IMR-90 (cell line): ENCODE measurements at regions not wholly inside any gene's neighbourhood (a gene's known extent, or its start where the extent isn't known, plus 50 kb on each side); places are given as distances from the start of the nearest gene placed in this dataset.

Experiments used
- ATAC-seq: fragments of 200-7000 bp; cut with Tn5 transposase; 2 replicates; pipeline ENCODE4 v1.9.1; 2020; ENCODE audit warnings: low read depth, mild to moderate bottlenecking, moderate library complexity
- BruUV-seq: library from RNA; stranded (reverse); fragments of 400-500 nt; replicated peaks from 2 replicates; lab custom pipeline; 2021; lab: Mats Ljungman, UMichigan
- CTCF ChIA-PET: fragments of 300-600 bp; formaldehyde crosslinking; extraction: SDS; loops from one replicate; lab custom pipeline; 2021; ENCODE audit warnings: antibody characterized with exemption; lab: Yijun Ruan, JAX
- POLR2A ChIA-PET: fragments of 300-600 bp; sonication (Branson Sonifier 250); formaldehyde crosslinking; loops from one replicate; lab custom pipeline; 2022; ENCODE audit warnings: antibody characterized with exemption; ENCODE audit not compliant: unreplicated experiment; lab: Charles Lee
- DNase-seq: peaks from one replicate; pipeline ENCODE4 v3.0.0; 2013
- H2AFZ ChIP-seq: replicated peaks from 2 replicates; pipeline ENCODE3; 2013; ENCODE audit warnings: low read length, mild to moderate bottlenecking; ENCODE audit not compliant: poor library complexity
- H2AK5ac ChIP-seq: 2 replicates; pipeline ENCODE4 v1.6.1; 2013; ENCODE audit warnings: low read depth, low read length, inconsistent platforms
- H2AK9ac ChIP-seq: replicated peaks from 2 replicates; pipeline ENCODE3; 2013; ENCODE audit warnings: mild to moderate bottlenecking, low read depth, low read length, moderate library complexity; ENCODE audit not compliant: poor library complexity
- H2BK120ac ChIP-seq: 2 replicates; pipeline ENCODE4 v1.6.1; 2013; ENCODE audit warnings: low read depth, low read length, inconsistent platforms
- H2BK15ac ChIP-seq: 3 replicates; pipeline ENCODE4 v1.6.1; 2013; ENCODE audit warnings: low read depth, low read length, inconsistent platforms
- H2BK20ac ChIP-seq: 2 replicates; pipeline ENCODE4 v1.6.1; 2013; ENCODE audit warnings: low read depth, mild to moderate bottlenecking, inconsistent platforms, low read length, moderate library complexity
- H2BK5ac ChIP-seq: 2 replicates; pipeline ENCODE4 v1.6.1; 2013; ENCODE audit warnings: mild to moderate bottlenecking, low read depth, low read length, inconsistent platforms; ENCODE audit not compliant: poor library complexity, severe bottlenecking
- H3K14ac ChIP-seq: replicated peaks from 2 replicates; pipeline ENCODE4 v1.6.1; 2013; ENCODE audit warnings: low read depth, low read length, inconsistent platforms
- H3K18ac ChIP-seq: 2 replicates; pipeline ENCODE4 v1.6.1; 2013; ENCODE audit warnings: low read depth, low read length, control low read depth
- H3K23ac ChIP-seq: 2 replicates; pipeline ENCODE4 v1.6.1; 2013; ENCODE audit warnings: low read depth, low read length, inconsistent platforms
- H3K27ac ChIP-seq: 2 replicates; pipeline ENCODE4 v1.5.1; 2013; ENCODE audit warnings: mild to moderate bottlenecking, control low read depth, low read length; ENCODE audit not compliant: insufficient read depth
- H3K27me3 ChIP-seq: 2 replicates; pipeline ENCODE4 v1.6.1; 2013; ENCODE audit warnings: low read length; ENCODE audit not compliant: control insufficient read depth, insufficient read depth
- H3K36me3 ChIP-seq: 2 replicates; pipeline ENCODE4 v1.6.1; 2013; ENCODE audit warnings: low read length, mixed read lengths; ENCODE audit not compliant: control insufficient read depth, insufficient read depth
- H3K4ac ChIP-seq: 2 replicates; pipeline ENCODE4 v1.6.1; 2013; ENCODE audit warnings: low read depth, low read length, inconsistent platforms
- H3K4me1 ChIP-seq: 2 replicates; pipeline ENCODE4 v1.6.1; 2013; ENCODE audit warnings: low read length, mixed read lengths; ENCODE audit not compliant: control insufficient read depth, insufficient read depth
- H3K4me2 ChIP-seq: 2 replicates; pipeline ENCODE4 v1.6.1; 2013; ENCODE audit warnings: low read depth, mild to moderate bottlenecking, control low read depth, low read length, moderate library complexity
- H3K4me3 ChIP-seq: 2 replicates; pipeline ENCODE4 v1.5.1; 2013; ENCODE audit warnings: low read depth, mild to moderate bottlenecking, control low read depth, low read length, moderate library complexity; ENCODE audit not compliant: insufficient read depth
- H3K56ac ChIP-seq: 2 replicates; pipeline ENCODE4 v1.6.1; 2013; ENCODE audit warnings: low read length, inconsistent platforms; ENCODE audit not compliant: insufficient read depth; ENCODE audit errors: extremely low read depth
- H3K79me1 ChIP-seq, 2 experiments: 2 replicates each; pipeline ENCODE4 v1.6.1; 2013; ENCODE audit warnings: low read length in 2 of 2, inconsistent platforms in 1 of 2, low read depth in 1 of 2
- H3K9ac ChIP-seq: 2 replicates; pipeline ENCODE4 v1.6.1; 2013; ENCODE audit warnings: low read depth, low read length, control low read depth
- H3K9me1 ChIP-seq: 2 replicates; pipeline ENCODE4 v1.6.1; 2013; ENCODE audit warnings: low read length, inconsistent platforms; ENCODE audit not compliant: insufficient read depth
- H3K9me3 ChIP-seq: 2 replicates; pipeline ENCODE4 v1.6.1; 2013; ENCODE audit warnings: low read length; ENCODE audit not compliant: control insufficient read depth, insufficient read depth
- H4K20me1 ChIP-seq: 2 replicates; pipeline ENCODE4 v1.6.1; 2013; ENCODE audit warnings: low read length, inconsistent platforms; ENCODE audit not compliant: insufficient read depth
- H4K5ac ChIP-seq: 2 replicates; pipeline ENCODE4 v1.6.1; 2013; ENCODE audit warnings: mild to moderate bottlenecking, low read depth, low read length, control low read depth
- H4K8ac ChIP-seq, 2 experiments: 2 replicates each; pipeline ENCODE4 v1.6.1; 2013; ENCODE audit warnings: low read depth in 2 of 2, low read length in 2 of 2, control low read depth in 1 of 2, inconsistent platforms in 1 of 2
- H4K91ac ChIP-seq: 2 replicates; pipeline ENCODE4 v1.6.1; 2013; ENCODE audit warnings: low read depth, low read length, inconsistent platforms; ENCODE audit not compliant: insufficient read depth
- MAZ ChIP-seq: IDR thresholded peaks from 2 replicates; pipeline ENCODE4 v1.6.1; 2012; ENCODE audit warnings: low read depth, mild to moderate bottlenecking, low read length, improper control_type of control experiment, moderate library complexity, borderline replicate concordance
- NFE2L2 ChIP-seq: fragments of 150-350 bp; IDR thresholded peaks from 2 replicates; pipeline ENCODE4 v1.6.1; 2016; ENCODE audit warnings: low read depth, mild to moderate bottlenecking, low read length
- POLR2A ChIP-seq: IDR thresholded peaks from 2 replicates; pipeline ENCODE4 v1.6.1; 2012; ENCODE audit warnings: mild to moderate bottlenecking, low read depth, low read length
- RCOR1 ChIP-seq: IDR thresholded peaks from 2 replicates; pipeline ENCODE4 v1.6.1; 2012; ENCODE audit warnings: mild to moderate bottlenecking, low read length, improper control_type of control experiment; ENCODE audit not compliant: insufficient replicate concordance
- SMC3 ChIP-seq: fragments of 150-350 bp; IDR thresholded peaks from 2 replicates; pipeline ENCODE4 v1.6.1; 2016; ENCODE audit warnings: low read depth, mild to moderate bottlenecking, antibody characterized with exemption, low read length, moderate library complexity
- WGBS, 2 experiments: methylation state at CpG; one replicate each; pipeline versions ENCODE4 v1.1.5 to v1.1.7; 2013; ENCODE audit warnings: missing lambda C conversion rate in 2 of 2; ENCODE audit not compliant: insufficient read length in 1 of 2; ENCODE audit errors: extremely low coverage in 2 of 2; 5-methylcytosine and 5-hydroxymethylcytosine counted together
- dilution Hi-C: fragments of 300-500 bp; cut with HindIII; formaldehyde crosslinking; loops from one replicate; pipeline ENCODE4 v1.14.3; 2018; ENCODE audit warnings: low sequenced_read_pairs; ENCODE audit not compliant: unreplicated experiment
- in situ Hi-C: fragments of 300-500 bp; cut with MboI; formaldehyde crosslinking; loops from 3 replicates; pipeline ENCODE4 v1.14.3; 2019; ENCODE audit warnings: low sequenced_read_pairs, inconsistent platforms, mixed read lengths
- intact Hi-C: fragments of 100-400 bp; cut with micrococcal nuclease; formaldehyde crosslinking; loops from 2 replicates; pipeline ENCODE4 v1.10.0; 2022
- TF ChIP-seq, protein P1 (sequence below): fragments of 150-350 bp; IDR thresholded peaks from 2 replicates; pipeline ENCODE4 v1.6.1; 2017; ENCODE audit warnings: mild to moderate bottlenecking, antibody characterized with exemption, low read length, low read depth

DNA sequence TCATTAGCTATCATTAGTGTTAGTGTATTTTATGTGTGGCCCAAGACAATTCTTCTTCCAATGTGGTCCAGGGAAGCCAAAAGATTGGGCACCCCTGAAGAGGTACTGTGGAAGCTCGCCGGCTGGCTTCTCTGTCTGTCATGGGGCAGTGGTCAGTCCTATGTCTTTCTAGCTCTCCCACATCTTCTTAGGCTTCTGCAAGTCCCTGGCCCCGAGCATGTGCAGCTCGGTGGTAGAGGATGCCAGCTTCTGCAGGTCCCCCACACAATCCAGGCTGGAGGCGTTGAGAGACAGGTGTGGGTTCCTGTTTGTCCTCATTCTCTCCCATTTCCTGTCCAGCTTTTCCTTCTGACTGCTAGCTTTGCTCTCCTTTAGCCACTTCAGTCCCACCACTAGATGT is 134.1 kb upstream of the NALF2 start:
- TF ChIP-seq NFE2L2: no peak
- no peak for TF ChIP-seq POLR2A
- TF ChIP-seq SMC3: no peak
- no peak for TF ChIP-seq MAZ
- TF ChIP-seq, protein P1, sequence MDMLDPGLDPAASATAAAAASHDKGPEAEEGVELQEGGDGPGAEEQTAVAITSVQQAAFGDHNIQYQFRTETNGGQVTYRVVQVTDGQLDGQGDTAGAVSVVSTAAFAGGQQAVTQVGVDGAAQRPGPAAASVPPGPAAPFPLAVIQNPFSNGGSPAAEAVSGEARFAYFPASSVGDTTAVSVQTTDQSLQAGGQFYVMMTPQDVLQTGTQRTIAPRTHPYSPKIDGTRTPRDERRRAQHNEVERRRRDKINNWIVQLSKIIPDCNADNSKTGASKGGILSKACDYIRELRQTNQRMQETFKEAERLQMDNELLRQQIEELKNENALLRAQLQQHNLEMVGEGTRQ: no peak
- no peak for TF ChIP-seq RCOR1
- no peak overlapping the region for H4K5ac ChIP-seq
- no peak overlapping the region for H2BK20ac ChIP-seq
- H2BK5ac ChIP-seq: no peak overlapping the region
- no peak overlapping the region for H3K56ac ChIP-seq
- no peak overlapping the region for H3K14ac ChIP-seq
- no peak overlapping the region for H3K4ac ChIP-seq
- H4K91ac ChIP-seq: no peak overlapping the region
- no peak overlapping the region for H3K4me3 ChIP-seq
- H2AK9ac ChIP-seq: no peak overlapping the region
- peaks cover 18% of the 10 kb centered on the region for H3K27me3 ChIP-seq
- dilution Hi-C loops (no loop called here), intact Hi-C loops (no loop called here), in situ Hi-C loops (no loop called here)
- H3K36me3 ChIP-seq: no peaks in the 10 kb centered on the region
- 45% methylated on average over 2 of the region's 5 CpGs; no CpG with 5 or more reads in 1 of the 2 experiments for WGBS, 2 experiments
- no peak overlapping the region for H3K18ac ChIP-seq
- H2AK5ac ChIP-seq: no peak overlapping the region
- no peak overlapping the region for H3K23ac ChIP-seq
- no peak overlapping the region for H2AFZ ChIP-seq
- no peak overlapping the region for H3K9ac ChIP-seq
- no peaks in the 10 kb centered on the region for H3K9me1 ChIP-seq
- no peak overlapping the region for H3K4me2 ChIP-seq
- H4K8ac ChIP-seq: no peak overlapping the region
- no peak overlapping the region for H2BK15ac ChIP-seq
- ChIA-PET POLR2A (no interaction called here), CTCF (no interaction called here)
- H2BK120ac ChIP-seq: no peak overlapping the region
- no peaks in the 10 kb centered on the region for H3K4me1 ChIP-seq
- no peaks in the 10 kb centered on the region for H4K20me1 ChIP-seq
- BruUV-seq: no TSS peak
- H3K27ac ChIP-seq: no peak overlapping the region
- no peak for DNase-seq
- H3K79me1 ChIP-seq: no peaks in the 10 kb centered on the region
- no peak for ATAC-seq
- H3K9me3 ChIP-seq: no peaks in the 10 kb centered on the region
